Thymus (tissue), 11 donors: ENCODE measurements at regions not wholly inside any gene's neighbourhood (a gene's known extent, or its start where the extent isn't known, plus 50 kb on each side); places are given as distances from the start of the nearest gene placed in this dataset.
"Not testable (repeated sequence)": the region's sequence is repeated elsewhere in the genome, so short reads cannot be mapped to it uniquely, and the experiment has no call there.

ENCODE experiments used
- DNase-seq, 9 donors: peaks; one replicate each; pipeline ENCODE4 v3.0.0-alpha.2; 2013; ENCODE audit warnings: low spot score in 9 of 9, low read depth in 6 of 9, missing footprints in 1 of 9
- H3K27ac ChIP-seq, 2 donors: one replicate each; pipeline ENCODE4 v1.5.1; 2013; ENCODE audit warnings: control low read depth in 1 of 2, low read depth in 1 of 2, low read length in 1 of 2, mild to moderate bottlenecking in 1 of 2, moderate library complexity in 1 of 2
- H3K27me3 ChIP-seq, 2 donors: one replicate each; pipeline ENCODE4 v1.5.1; 2013; ENCODE audit warnings: low read length in 1 of 2; ENCODE audit not compliant: control insufficient read depth in 2 of 2, insufficient read depth in 1 of 2
- H3K36me3 ChIP-seq, 2 donors: one replicate each; pipeline ENCODE4 v1.5.1; 2013; ENCODE audit warnings: low read length in 1 of 2, mild to moderate bottlenecking in 1 of 2, moderate library complexity in 1 of 2; ENCODE audit not compliant: control insufficient read depth in 2 of 2, insufficient read depth in 2 of 2
- H3K4me1 ChIP-seq, 2 donors: one replicate each; pipeline ENCODE4 v1.5.1; 2013; ENCODE audit warnings: low read length in 2 of 2; ENCODE audit not compliant: control insufficient read depth in 2 of 2, insufficient read depth in 2 of 2
- H3K4me3 ChIP-seq, 2 donors: one replicate each; pipeline ENCODE4 v1.5.1; 2013; ENCODE audit warnings: low read length in 2 of 2, control low read depth in 1 of 2, mild to moderate bottlenecking in 1 of 2
- H3K9me3 ChIP-seq, 2 donors: one replicate each; pipeline ENCODE4 v1.5.1; 2013; ENCODE audit warnings: low read length in 1 of 2, mild to moderate bottlenecking in 1 of 2; ENCODE audit not compliant: control insufficient read depth in 2 of 2, insufficient read depth in 1 of 2
- WGBS: extraction: QIAGEN DNeasy Blood & Tissue Kit; methylation state at CpG from one replicate; pipeline ENCODE4 v1.1.7; 2013; 5-methylcytosine and 5-hydroxymethylcytosine counted together
- donor health status: healthy.

GRCh38 chr16:29213770-29214169 is 192.7 kb downstream of the NPIPB11 start:
- peak in 2 of 9 donors; percentile 36 to 47 for DNase-seq
- not testable (repeated sequence) for H3K27ac ChIP-seq, H3K27me3 ChIP-seq, H3K4me3 ChIP-seq, H3K4me1 ChIP-seq, H3K36me3 ChIP-seq, H3K9me3 ChIP-seq
- 91% methylated on average over 3 of the region's 3 CpGs for WGBS

DNA sequence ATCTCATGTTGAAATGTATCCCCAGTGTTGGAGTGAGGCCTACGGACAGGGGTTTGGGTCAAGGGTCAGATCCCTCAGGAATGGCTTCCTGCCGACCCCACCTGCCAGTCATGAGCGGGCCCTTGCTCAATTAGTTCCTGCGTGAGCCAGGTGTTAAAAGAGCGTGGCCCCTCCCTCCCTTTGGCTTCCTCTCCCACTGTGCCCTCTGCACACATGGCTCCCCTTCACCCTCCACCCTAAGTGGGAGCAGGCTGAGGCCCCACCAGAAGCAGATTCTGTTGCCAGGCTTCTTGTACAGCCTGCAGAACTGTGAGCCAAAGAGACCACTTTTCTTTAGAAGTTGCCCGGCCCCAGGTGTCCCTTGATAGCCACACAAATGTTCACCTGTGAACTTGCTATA is 193.3 kb downstream of the NPIPB11 start:
- DNase-seq, H3K27me3 ChIP-seq: not testable (repeated sequence)

DNA sequence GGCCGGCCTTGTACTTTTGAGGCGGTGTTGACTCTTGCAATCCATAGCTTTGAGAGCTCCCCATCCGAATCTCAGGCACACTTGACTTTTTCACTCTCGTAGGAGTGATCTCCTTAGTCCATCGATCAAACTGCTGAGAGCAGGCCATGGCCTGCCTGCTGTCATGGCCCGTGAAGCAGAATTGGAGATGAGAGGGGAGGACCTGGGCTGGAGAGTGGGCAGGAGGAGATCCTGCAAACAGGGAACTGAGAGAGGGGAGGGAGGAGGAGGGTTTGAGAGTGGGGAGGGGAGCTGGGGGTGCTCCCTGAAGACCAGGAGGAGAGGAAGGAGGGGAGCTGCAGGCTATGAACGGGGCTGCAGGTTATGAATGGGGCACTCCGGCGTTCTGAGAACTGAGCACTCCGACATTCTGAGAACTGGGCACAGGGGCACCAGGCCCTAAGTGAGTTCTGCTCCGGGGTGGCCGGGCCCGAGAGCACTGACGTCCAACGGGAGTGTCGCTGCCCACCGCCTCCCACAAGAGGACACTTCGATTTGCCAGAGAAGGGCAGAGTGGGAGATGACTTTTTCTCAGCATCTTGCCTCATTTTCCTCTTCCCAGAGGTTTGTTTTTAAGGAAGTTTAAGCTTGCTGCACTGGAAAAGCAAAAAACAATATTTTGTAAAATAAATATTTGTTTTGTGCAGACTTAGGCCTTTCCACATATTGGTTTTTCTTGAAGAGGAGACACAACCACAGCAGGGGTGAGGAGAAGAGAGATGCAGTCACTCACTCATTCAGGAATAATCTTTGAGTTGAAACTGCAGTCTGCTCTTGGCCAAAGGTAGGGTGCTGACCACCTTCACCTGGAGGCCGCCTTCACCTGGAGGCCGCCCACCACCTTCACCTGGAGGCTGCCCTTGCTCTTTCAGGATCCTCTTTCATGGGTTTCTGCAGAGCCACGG is 194.2 kb downstream of the NPIPB11 start:
- H3K4me3 ChIP-seq, DNase-seq, H3K27ac ChIP-seq, H3K27me3 ChIP-seq, H3K9me3 ChIP-seq, H3K4me1 ChIP-seq, H3K36me3 ChIP-seq: not testable (repeated sequence)
- 93% methylated on average over 21 of the region's 21 CpGs for WGBS

More for the DNA sequence above, 193.3 kb downstream of the NPIPB11 start:
- not testable (repeated sequence) for H3K36me3 ChIP-seq, H3K27ac ChIP-seq, H3K9me3 ChIP-seq, H3K4me1 ChIP-seq, H3K4me3 ChIP-seq
- 81% methylated on average over 6 of the region's 6 CpGs for WGBS

DNA sequence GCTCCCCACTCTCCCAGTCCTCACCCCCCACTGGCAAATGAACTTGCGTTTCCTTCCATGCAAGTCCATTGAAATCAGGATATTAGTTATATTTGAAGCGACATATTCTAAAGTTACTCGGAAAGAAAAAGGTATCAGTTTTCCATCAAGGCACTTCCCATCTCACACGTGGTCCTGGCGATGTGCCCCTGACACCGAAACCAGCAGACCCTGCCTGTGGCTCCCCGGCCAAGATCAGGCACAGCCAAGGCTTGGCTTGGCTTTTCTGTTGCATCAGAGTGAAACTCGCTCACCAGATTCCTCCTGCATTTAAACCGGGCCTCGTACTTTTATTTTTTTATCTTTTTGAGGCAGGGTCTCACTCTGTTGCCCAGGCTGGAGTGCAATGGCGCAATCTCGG is 195.1 kb downstream of the NPIPB11 start:
- H3K36me3 ChIP-seq, H3K9me3 ChIP-seq, H3K4me1 ChIP-seq, H3K4me3 ChIP-seq, DNase-seq, H3K27me3 ChIP-seq: not testable (repeated sequence)
- peak overlapping the region in 1 of 2 donors; percentile 18 for H3K27ac ChIP-seq
- WGBS, result 92% methylated on average over 12 of the region's 12 CpGs

GRCh38 chr16:29210299-29211150 is 196.0 kb downstream of the NPIPB11 start:
- not testable (repeated sequence) for DNase-seq, H3K4me1 ChIP-seq, H3K9me3 ChIP-seq, H3K27me3 ChIP-seq, H3K27ac ChIP-seq, H3K4me3 ChIP-seq, H3K36me3 ChIP-seq
- 85% methylated on average over 21 of the region's 25 CpGs for WGBS

DNA sequence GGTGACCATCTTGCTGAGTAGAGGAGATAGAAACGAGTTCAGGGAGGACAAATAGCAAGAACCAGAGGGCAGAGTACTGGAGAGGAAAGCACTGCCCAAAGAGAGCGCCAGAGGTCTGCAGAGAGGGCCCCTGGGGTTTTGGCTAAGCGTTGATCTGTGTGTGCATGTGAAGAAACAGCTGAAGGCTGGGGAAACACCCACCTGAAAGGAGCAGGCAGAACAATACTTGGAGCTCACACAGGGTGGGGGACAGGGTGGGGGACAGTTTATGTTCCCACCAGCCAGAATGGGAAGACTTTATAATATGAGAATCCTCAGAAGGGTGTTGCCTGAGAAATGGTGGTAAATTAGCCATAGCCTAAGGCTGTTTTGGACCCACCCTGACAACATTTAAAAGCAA is 200.4 kb downstream of the NPIPB11 start:
- H3K27ac ChIP-seq, H3K4me3 ChIP-seq, DNase-seq, H3K9me3 ChIP-seq, H3K27me3 ChIP-seq, H3K4me1 ChIP-seq, H3K36me3 ChIP-seq: not testable (repeated sequence)
- WGBS, result 74% methylated on average over 3 of the region's 3 CpGs

DNA sequence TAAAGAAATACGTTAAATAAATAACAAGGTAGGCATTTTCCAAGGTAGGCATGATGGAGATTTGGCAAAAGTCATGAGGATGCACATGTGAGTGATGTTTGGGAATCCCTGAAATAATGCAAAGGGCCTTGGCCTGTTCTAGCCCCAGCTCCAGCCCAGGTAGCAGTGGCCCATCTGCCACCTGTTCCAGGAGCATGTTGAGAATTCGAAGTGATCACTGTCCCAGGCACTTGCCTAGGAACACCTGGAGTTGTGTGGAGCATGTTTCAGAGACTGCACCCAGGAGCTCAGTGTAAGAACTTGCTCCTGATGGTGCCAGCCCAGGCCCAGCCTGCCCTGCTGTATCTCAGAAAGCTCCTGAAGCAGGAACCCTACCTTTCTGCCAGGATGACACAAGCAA is 201.4 kb downstream of the NPIPB11 start:
- H3K4me3 ChIP-seq, H3K4me1 ChIP-seq, H3K27me3 ChIP-seq, DNase-seq, H3K27ac ChIP-seq, H3K36me3 ChIP-seq, H3K9me3 ChIP-seq: not testable (repeated sequence)
- 99% methylated on average over 2 of the region's 2 CpGs for WGBS

DNA sequence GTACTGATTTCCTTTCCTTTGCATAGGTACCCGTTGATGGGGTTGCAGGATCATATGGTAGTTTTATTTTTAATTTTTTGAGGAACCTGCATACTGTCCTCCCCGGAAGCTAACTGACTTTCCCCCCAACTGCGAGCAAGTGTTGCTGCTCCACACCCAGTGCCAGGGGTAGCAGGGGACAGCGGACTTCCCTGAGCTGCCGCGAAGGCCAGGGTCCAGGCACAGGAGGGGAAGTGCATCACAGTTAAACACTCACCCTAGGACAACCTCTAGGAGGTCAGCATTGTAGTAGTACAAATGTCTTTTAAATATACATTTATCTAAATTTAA is 201.7 kb downstream of the NPIPB11 start:
- Histone ChIP-seq H3K27ac (no peak overlapping the region), H3K9me3 (peaks cover 0 to 4% of the 10 kb centered on the region in 2 donors), H3K4me1 (no peaks in the 10 kb centered on the region), H3K4me3 (no peak overlapping the region), H3K27me3 (no peaks in the 10 kb centered on the region), H3K36me3 (no peaks in the 10 kb centered on the region)
- DNase-seq, result no peak
- 95% methylated on average over 6 of the region's 6 CpGs for WGBS
